ENCODE measurements at regions not wholly inside any gene's neighbourhood (a gene's known extent, or its start where the extent isn't known, plus 50 kb on each side); places are given as distances from the start of the nearest gene placed in this dataset.

GRCh38 chr6:139925894-139926641 is 551.6 kb upstream of the CITED2 start:
- DNase-seq, result no peak

- DNase-seq, result no peak
Observed at GRCh38 chr6:139923964-139924475, 549.6 kb upstream of the CITED2 start.

GRCh38 chr6:139922236-139922635 is 547.8 kb upstream of the CITED2 start:
- DNase-seq, result no peak

GRCh38 chr6:139920776-139921100 is 546.3 kb upstream of the CITED2 start:
- DNase-seq, result no peak

- DNase-seq, result no peak
Observed at GRCh38 chr6:139920027-139920775, 545.8 kb upstream of the CITED2 start.

GRCh38 chr6:139919107-139920026 is 544.9 kb upstream of the CITED2 start:
- DNase-seq, result no peak

GRCh38 chr6:139917951-139918630 is 543.6 kb upstream of the CITED2 start:
- no peak for DNase-seq

GRCh38 chr6:139914910-139915309 is 540.5 kb upstream of the CITED2 start:
- no peak for DNase-seq

GRCh38 chr6:139912735-139913400 is 538.4 kb upstream of the CITED2 start:
- DNase-seq, result no peak

GRCh38 chr6:139909992-139910391 is 535.5 kb upstream of the CITED2 start:
- DNase-seq, result no peak

- no peak for DNase-seq
Observed at GRCh38 chr6:139905404-139906052, 531.1 kb upstream of the CITED2 start.

GRCh38 chr6:139904568-139904967 is 530.1 kb upstream of the CITED2 start:
- no peak for DNase-seq

GRCh38 chr6:139904158-139904533 is 529.7 kb upstream of the CITED2 start:
- DNase-seq, result no peak

GRCh38 chr6:139903411-139904157 is 529.1 kb upstream of the CITED2 start:
- no peak for DNase-seq

- DNase-seq, result no peak
Observed at GRCh38 chr6:139895205-139895793, 520.9 kb upstream of the CITED2 start.

- no peak for DNase-seq
Observed at GRCh38 chr6:139894271-139894670, 519.8 kb upstream of the CITED2 start.

GRCh38 chr6:139891471-139891870 is 517.0 kb upstream of the CITED2 start:
- no peak for DNase-seq

GRCh38 chr6:139888681-139889122 is 514.3 kb upstream of the CITED2 start:
- DNase-seq, result no peak

GRCh38 chr6:139887275-139887674 is 512.8 kb upstream of the CITED2 start:
- no peak for DNase-seq

- DNase-seq, result no peak
Observed at GRCh38 chr6:139886396-139886795, 511.9 kb upstream of the CITED2 start.
